Pancreas (tissue), 10 donors: ENCODE measurements at regions not wholly inside any gene's neighbourhood (a gene's known extent, or its start where the extent isn't known, plus 50 kb on each side); places are given as distances from the start of the nearest gene placed in this dataset.

Experiments used
- ATAC-seq, 4 donors: fragments of 200-7000 bp; cut with Tn5 transposase; one replicate each; pipeline versions ENCODE4 v1.8.0 to v1.9.1; 2020; ENCODE audit warnings: mild to moderate bottlenecking in 4 of 4, moderate library complexity in 4 of 4
- DNase-seq, 6 donors: peaks; one replicate each; pipeline ENCODE4 v3.0.0-alpha.2; 2020
- FAIRE-seq: peaks from 2 replicates; lab custom pipeline; 2012; peaks lifted over from hg19 to GRCh38; lab: Jason Lieb, UNC
- H3K27ac ChIP-seq, 4 donors: fragments of 200-600 bp; sonication (generic); 1 replicate in 3 of 4; 2 replicates in 1 of 4; pipeline versions ENCODE4 v1.5.0 to v1.8.0; 2020
- H3K27me3 ChIP-seq, 4 donors: fragments of 200-600 bp; one replicate each; pipeline ENCODE4 v1.8.0; 2021
- H3K36me3 ChIP-seq, 3 donors: fragments of 200-600 bp; sonication (generic) in 1 of 3; one replicate each; pipeline versions ENCODE4 v1.5.0 to v1.8.0; 2020 to 2021
- H3K4me1 ChIP-seq, 3 donors: fragments of 200-600 bp; one replicate each; pipeline ENCODE4 v1.8.0; 2021
- H3K4me3 ChIP-seq, 4 donors: fragments of 200-600 bp; sonication (generic) in 2 of 4; one replicate each; pipeline versions ENCODE4 v1.5.0 to v1.8.0; 2020 to 2021
- H3K9me3 ChIP-seq, 4 donors: fragments of 200-600 bp; one replicate each; pipeline ENCODE4 v1.8.0; 2021
- WGBS, 2 donors: extraction: QIAGEN DNeasy Blood & Tissue Kit; methylation state at CpG; one replicate each; pipeline ENCODE4 v1.1.7; 2013; 5-methylcytosine and 5-hydroxymethylcytosine counted together
- intact Hi-C, 3 donors: fragments of 100-400 bp; cut with DNase I; formaldehyde crosslinking; loops; one replicate each; pipeline versions ENCODE4 v1.11.1 to v1.14.2; 2022
- TF ChIP-seq, protein P1 (sequence below), 4 donors: fragments of 200-600 bp; sonication (generic) in 3 of 4; IDR thresholded peaks; one replicate each; pipeline versions ENCODE4 v1.5.0 to v1.8.0; 2021; ENCODE audit warnings: antibody characterized with exemption in 4 of 4
- donor health status: healthy with polysubstance abuse.
- donor health status: DM: no; HTN: no; CAD: no; lungs with moderate emphysema.
- donor health status: DM: no; HTN: no; CAD: no.
- donor health status: control.
- donor health status: control.
- donor health status: Bipolar disorder and iron deficiency.
- donor health status: DM: yes; HTN: yes; CAD: no.
- donor health status: DM: no; HTN: no; CAD: no.
- donor health status: DM: no; HTN: no; CAD: no.
- donor health status: DM: yes; HTN: yes; CAD: no.

DNA sequence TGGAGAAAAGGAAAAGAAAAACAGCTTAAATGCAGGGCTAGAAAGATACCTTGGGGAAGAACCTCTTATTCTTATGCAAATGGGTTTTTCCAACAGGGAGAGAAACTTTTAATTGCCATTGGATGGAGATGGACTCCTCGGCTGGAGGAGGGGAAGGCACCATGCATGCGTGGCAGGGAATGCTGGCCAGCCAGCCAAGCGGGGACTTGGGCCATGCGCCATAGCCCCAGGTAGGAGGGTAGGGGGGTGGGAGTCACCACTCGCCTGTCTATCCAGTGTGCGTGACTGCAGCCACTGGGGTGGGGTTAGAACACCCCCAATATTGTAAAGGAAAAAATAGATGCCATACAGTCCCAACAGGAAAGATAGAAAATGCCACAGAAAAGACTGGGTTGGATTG, 119.9 kb upstream of the ELAVL2 start:
- Histone ChIP-seq H3K36me3 (no peaks in the 10 kb centered on the region), H3K27ac (no peak overlapping the region), H3K4me1 (no peaks in the 10 kb centered on the region), H3K4me3 (no peak overlapping the region), H3K9me3 (no peaks in the 10 kb centered on the region), H3K27me3 (no peaks in the 10 kb centered on the region)
- TF ChIP-seq, protein P1, sequence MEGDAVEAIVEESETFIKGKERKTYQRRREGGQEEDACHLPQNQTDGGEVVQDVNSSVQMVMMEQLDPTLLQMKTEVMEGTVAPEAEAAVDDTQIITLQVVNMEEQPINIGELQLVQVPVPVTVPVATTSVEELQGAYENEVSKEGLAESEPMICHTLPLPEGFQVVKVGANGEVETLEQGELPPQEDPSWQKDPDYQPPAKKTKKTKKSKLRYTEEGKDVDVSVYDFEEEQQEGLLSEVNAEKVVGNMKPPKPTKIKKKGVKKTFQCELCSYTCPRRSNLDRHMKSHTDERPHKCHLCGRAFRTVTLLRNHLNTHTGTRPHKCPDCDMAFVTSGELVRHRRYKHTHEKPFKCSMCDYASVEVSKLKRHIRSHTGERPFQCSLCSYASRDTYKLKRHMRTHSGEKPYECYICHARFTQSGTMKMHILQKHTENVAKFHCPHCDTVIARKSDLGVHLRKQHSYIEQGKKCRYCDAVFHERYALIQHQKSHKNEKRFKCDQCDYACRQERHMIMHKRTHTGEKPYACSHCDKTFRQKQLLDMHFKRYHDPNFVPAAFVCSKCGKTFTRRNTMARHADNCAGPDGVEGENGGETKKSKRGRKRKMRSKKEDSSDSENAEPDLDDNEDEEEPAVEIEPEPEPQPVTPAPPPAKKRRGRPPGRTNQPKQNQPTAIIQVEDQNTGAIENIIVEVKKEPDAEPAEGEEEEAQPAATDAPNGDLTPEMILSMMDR (IDR thresholded peaks at IDR 0.05), result no peak
- ATAC-seq (no peak), FAIRE-seq (no peak), DNase-seq (no peak)
- 66 to 76% methylated on average over 6 of the region's 6 CpGs for WGBS, 2 donors
- intact Hi-C loops, result no loop called here

DNA sequence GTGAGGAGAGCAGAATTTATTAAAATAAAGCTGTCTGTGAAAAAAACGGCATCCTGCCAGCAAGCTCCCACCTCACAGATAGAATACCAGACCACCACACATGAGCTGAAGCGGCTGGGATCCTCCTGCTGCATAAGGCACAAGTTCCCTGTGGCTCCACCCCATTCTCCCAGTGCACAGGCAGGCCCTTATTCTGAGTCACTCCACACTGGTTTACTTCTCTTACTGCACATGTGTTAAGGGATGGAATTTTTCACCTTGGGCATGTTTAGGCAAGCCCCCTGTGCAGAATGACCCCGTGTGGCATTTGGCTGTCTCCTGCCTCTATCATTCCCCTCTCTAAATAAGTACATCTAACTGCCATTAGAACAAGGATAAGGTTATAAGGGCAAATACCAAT, 115.0 kb upstream of the ELAVL2 start:
- no peaks in the 10 kb centered on the region for H3K4me1 ChIP-seq
- intact Hi-C loops, result no loop called here
- TF ChIP-seq, protein P1 (IDR thresholded peaks at IDR 0.05), result no peak
- 32 to 43% methylated on average over 3 of the region's 3 CpGs for WGBS, 2 donors
- no peak for DNase-seq
- H3K27me3 ChIP-seq, result no peaks in the 10 kb centered on the region
- no peaks in the 10 kb centered on the region for H3K9me3 ChIP-seq
- H3K27ac ChIP-seq, result no peak overlapping the region
- H3K36me3 ChIP-seq, result no peaks in the 10 kb centered on the region
- no peak for FAIRE-seq
- no peak overlapping the region for H3K4me3 ChIP-seq
- no peak for ATAC-seq

DNA sequence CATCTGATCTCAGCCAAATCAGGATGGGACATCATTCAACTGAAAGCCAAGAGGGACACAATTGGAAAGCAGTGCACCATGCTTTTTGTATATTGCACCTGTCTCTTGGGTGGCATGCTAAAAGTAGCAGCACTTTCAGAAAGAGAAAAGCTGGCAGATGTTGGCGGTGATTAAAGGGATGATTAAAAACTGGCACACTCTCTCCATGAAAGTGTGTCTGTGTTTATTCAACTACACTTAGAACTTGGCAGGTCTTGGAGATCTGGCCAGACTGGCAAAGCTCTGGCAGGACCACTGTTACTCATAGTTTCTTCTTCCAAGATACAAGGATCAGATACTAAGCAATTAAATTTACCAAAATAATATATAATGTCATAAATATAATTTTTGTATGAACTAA, 112.9 kb upstream of the ELAVL2 start:
- H3K9me3 ChIP-seq, result no peaks in the 10 kb centered on the region
- ATAC-seq (no peak), DNase-seq (no peak), FAIRE-seq (no peak)
- no peak overlapping the region for H3K27ac ChIP-seq
- H3K4me1 ChIP-seq, result no peaks in the 10 kb centered on the region
- no peaks in the 10 kb centered on the region for H3K36me3 ChIP-seq
- TF ChIP-seq, protein P1 (IDR thresholded peaks at IDR 0.05), result no peak
- no peaks in the 10 kb centered on the region for H3K27me3 ChIP-seq
- H3K4me3 ChIP-seq, result no peak overlapping the region
- WGBS, 2 donors, result 74 to 97% methylated on average over 1 of the region's 1 CpG
- intact Hi-C loops, result no loop called here

DNA sequence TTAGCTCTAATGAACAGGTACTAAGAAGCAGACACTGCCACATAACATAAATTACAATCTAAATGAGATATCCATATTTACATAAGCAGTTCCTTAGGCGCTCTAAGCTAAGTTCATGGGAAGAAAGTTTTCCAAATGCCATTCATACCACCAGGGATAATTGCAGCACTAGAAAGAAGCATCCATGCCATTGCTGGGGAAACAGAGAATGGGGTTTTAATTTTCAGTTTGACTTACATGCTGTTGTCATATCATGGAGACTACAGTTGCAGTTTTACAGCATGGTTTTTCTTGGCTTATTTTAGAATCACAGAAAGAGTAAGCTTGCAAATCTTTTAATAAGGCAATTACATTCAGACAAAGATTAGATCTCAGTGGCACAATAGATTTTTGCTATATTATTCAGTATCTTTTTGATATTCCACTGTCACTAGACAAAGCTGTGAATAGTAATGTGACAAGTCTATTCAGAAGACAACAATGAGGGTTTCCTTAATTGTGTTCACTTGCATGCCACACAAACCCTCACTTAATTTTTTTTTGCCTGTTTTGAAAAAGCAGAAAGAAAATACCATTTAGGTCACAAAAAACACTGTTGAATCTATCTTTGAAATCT, 108.4 kb upstream of the ELAVL2 start:
- Histone ChIP-seq H3K27me3 (no peaks in the 10 kb centered on the region), H3K9me3 (no peaks in the 10 kb centered on the region), H3K4me1 (no peaks in the 10 kb centered on the region), H3K36me3 (no peaks in the 10 kb centered on the region), H3K27ac (no peak overlapping the region), H3K4me3 (no peak overlapping the region)
- DNase-seq (no peak), ATAC-seq (no peak), FAIRE-seq (no peak)
- 10 to 14% methylated on average over 1 of the region's 1 CpG for WGBS, 2 donors
- TF ChIP-seq, protein P1 (IDR thresholded peaks at IDR 0.05), result no peak
- intact Hi-C loops, result no loop called here

DNA sequence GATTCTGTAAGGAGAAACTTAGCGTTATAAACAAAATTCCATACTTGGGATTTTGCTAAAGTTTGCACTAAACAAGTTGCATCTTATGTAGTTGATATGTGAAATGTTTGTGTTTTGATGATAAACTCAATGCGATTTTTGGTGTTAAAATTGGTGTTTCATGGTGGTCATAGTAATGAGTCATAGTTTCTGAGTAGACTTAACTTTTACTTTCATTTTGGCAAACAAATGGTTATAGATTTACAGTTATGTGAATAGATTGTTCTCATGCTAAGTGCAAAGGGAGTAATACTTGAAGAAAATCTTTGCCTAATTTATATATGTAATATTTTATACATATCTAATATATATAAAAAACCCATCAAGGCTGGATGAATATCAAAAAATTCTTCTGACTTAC, 107.3 kb upstream of the ELAVL2 start:
- DNase-seq (no peak), FAIRE-seq (no peak), ATAC-seq (no peak)
- WGBS, 2 donors, result 65 to 73% methylated on average over 2 of the region's 2 CpGs
- H3K27ac ChIP-seq, result no peak overlapping the region
- H3K27me3 ChIP-seq, result no peaks in the 10 kb centered on the region
- no peaks in the 10 kb centered on the region for H3K4me1 ChIP-seq
- intact Hi-C loops, result no loop called here
- no peaks in the 10 kb centered on the region for H3K36me3 ChIP-seq
- TF ChIP-seq, protein P1 (IDR thresholded peaks at IDR 0.05), result peak in 1 of 4 donors; percentile 5
- no peaks in the 10 kb centered on the region for H3K9me3 ChIP-seq
- no peak overlapping the region for H3K4me3 ChIP-seq
